ENCODE measurements at regions not wholly inside any gene's neighbourhood (a gene's known extent, or its start where the extent isn't known, plus 50 kb on each side); places are given as distances from the start of the nearest gene placed in this dataset.

DNA sequence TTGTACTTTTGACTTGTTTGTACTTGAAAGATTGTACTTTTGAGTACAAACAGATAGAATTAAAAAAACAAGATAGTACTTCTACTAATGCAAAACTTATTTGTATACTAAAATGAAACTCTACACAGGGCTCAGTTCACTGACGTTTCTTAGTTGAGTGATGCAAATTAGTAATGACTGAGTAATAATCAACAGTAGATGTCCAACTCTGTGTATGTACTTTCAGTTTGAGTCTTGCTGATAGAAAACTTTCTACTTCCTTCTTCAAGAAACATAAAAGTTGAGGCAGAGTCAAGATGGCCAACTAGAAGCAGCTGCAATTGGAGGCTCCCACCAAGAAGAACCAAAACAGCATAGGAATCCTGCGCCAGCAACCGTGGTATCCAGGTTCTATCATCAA, 585.0 kb downstream of the NR4A2 start:
- TF ChIP-seq, protein P1, sequence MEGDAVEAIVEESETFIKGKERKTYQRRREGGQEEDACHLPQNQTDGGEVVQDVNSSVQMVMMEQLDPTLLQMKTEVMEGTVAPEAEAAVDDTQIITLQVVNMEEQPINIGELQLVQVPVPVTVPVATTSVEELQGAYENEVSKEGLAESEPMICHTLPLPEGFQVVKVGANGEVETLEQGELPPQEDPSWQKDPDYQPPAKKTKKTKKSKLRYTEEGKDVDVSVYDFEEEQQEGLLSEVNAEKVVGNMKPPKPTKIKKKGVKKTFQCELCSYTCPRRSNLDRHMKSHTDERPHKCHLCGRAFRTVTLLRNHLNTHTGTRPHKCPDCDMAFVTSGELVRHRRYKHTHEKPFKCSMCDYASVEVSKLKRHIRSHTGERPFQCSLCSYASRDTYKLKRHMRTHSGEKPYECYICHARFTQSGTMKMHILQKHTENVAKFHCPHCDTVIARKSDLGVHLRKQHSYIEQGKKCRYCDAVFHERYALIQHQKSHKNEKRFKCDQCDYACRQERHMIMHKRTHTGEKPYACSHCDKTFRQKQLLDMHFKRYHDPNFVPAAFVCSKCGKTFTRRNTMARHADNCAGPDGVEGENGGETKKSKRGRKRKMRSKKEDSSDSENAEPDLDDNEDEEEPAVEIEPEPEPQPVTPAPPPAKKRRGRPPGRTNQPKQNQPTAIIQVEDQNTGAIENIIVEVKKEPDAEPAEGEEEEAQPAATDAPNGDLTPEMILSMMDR (IDR thresholded peaks at IDR 0.05) = no peak
- TF ChIP-seq POLR2A (IDR thresholded peaks at IDR 0.05) = no peak
- TF ChIP-seq POLR2AphosphoS5 (IDR thresholded peaks at IDR 0.05) = no peak
- no peak for TF ChIP-seq EP300 (IDR thresholded peaks at IDR 0.05)
